Subcutaneous abdominal adipose tissue (tissue), 5 donors: ENCODE measurements at regions not wholly inside any gene's neighbourhood (a gene's known extent, or its start where the extent isn't known, plus 50 kb on each side); places are given as distances from the start of the nearest gene placed in this dataset.
"Not testable (repeated sequence)": the region's sequence is repeated elsewhere in the genome, so short reads cannot be mapped to it uniquely, and the experiment has no call there.

ENCODE experiments used
- H3K27ac ChIP-seq: one replicate; pipeline ENCODE4 v1.7.0; 2013; ENCODE audit warnings: low read depth, mild to moderate bottlenecking, inconsistent platforms, low read length, moderate library complexity
- H3K27me3 ChIP-seq, 5 donors: one replicate each; pipeline ENCODE4 v1.7.0; 2013; ENCODE audit warnings: low read length in 5 of 5, inconsistent platforms in 1 of 5; ENCODE audit not compliant: control insufficient read depth in 5 of 5, insufficient read depth in 4 of 5
- H3K36me3 ChIP-seq, 5 donors: one replicate each; pipeline ENCODE4 v1.7.0; 2013; ENCODE audit warnings: low read length in 5 of 5; ENCODE audit not compliant: control insufficient read depth in 5 of 5, insufficient read depth in 5 of 5
- H3K4me1 ChIP-seq, 5 donors: one replicate each; pipeline ENCODE4 v1.7.0; 2013; ENCODE audit warnings: low read length in 5 of 5, mild to moderate bottlenecking in 3 of 5, moderate library complexity in 1 of 5; ENCODE audit not compliant: control insufficient read depth in 5 of 5, insufficient read depth in 5 of 5
- H3K4me3 ChIP-seq, 5 donors: one replicate each; pipeline ENCODE4 v1.7.0; 2013; ENCODE audit warnings: low read length in 5 of 5, low read depth in 1 of 5
- H3K9ac ChIP-seq, 5 donors: one replicate each; pipeline ENCODE4 v1.7.0; 2013; ENCODE audit warnings: low read length in 5 of 5, mild to moderate bottlenecking in 4 of 5, moderate library complexity in 3 of 5
- H3K9me3 ChIP-seq, 5 donors: one replicate each; pipeline ENCODE4 v1.7.0; 2013; ENCODE audit warnings: low read length in 5 of 5; ENCODE audit not compliant: control insufficient read depth in 5 of 5
- donor health status: healthy.
- donor health status: healthy.
- donor health status: healthy.
- donor health status: healthy.
- donor health status: healthy.

DNA sequence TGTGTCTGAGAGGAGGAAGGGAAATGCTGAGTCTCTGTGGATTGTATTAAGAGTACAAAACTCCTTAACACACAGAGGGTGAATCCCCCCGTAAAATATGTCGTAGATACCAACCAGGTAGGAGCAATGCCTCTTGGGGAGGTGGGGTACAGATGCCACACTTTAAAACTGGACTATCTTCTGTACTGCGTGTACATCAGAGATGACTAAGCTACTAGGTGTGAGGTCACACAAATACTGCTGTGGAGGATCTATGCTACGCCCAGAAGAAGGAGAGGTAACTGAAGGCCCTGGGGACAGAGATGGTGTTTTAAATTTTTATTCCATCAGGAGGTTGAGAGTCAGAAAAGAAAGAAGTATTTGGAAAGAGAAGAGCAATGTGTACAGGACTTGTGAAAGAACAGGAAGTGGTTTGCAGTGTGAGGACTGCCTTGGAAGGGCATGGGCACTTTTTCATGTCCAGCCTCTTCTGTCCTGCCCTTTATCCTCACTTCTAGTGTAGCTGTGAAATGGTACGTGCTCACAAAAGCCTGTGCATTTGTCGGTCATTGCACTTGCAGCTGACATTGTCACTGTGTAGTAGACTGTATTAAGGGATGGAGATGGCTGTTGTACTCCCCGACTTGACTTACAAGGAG, 287.8 kb upstream of the CHRM3 start:
- no peak overlapping the region for H3K4me3 ChIP-seq
- no peaks in the 10 kb centered on the region for H3K36me3 ChIP-seq
- H3K4me1 ChIP-seq: no peaks in the 10 kb centered on the region
- H3K9ac ChIP-seq: no peak overlapping the region
- H3K27me3 ChIP-seq: no peaks in the 10 kb centered on the region
- H3K27ac ChIP-seq: no peak overlapping the region
- peaks cover 0 to 2% (median 0%) of the 10 kb centered on the region in 5 donors for H3K9me3 ChIP-seq

DNA sequence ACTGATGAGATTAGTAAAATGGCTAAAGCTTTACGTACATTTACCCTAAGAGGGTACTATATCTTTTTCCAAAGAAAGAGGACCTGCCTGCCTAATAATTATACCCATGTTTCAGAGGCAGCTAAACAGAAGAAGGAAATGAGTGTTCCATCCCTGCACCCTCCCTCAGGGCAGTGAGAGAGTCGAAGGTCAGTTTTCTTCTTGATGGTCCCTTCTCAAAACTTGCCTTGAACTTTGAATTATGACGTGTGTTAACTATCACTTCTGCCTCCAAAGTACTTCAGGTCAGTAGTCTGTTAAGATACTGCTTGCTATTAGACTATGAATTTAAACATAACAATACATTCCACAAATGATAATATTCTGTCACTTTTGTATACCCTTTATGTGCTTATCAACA, 294.8 kb upstream of the CHRM3 start:
- no peak overlapping the region for H3K27ac ChIP-seq
- no peaks in the 10 kb centered on the region for H3K9me3 ChIP-seq
- no peak overlapping the region for H3K4me3 ChIP-seq
- H3K36me3 ChIP-seq: no peaks in the 10 kb centered on the region
- no peaks in the 10 kb centered on the region for H3K27me3 ChIP-seq
- H3K4me1 ChIP-seq: no peaks in the 10 kb centered on the region
- no peak overlapping the region for H3K9ac ChIP-seq

DNA sequence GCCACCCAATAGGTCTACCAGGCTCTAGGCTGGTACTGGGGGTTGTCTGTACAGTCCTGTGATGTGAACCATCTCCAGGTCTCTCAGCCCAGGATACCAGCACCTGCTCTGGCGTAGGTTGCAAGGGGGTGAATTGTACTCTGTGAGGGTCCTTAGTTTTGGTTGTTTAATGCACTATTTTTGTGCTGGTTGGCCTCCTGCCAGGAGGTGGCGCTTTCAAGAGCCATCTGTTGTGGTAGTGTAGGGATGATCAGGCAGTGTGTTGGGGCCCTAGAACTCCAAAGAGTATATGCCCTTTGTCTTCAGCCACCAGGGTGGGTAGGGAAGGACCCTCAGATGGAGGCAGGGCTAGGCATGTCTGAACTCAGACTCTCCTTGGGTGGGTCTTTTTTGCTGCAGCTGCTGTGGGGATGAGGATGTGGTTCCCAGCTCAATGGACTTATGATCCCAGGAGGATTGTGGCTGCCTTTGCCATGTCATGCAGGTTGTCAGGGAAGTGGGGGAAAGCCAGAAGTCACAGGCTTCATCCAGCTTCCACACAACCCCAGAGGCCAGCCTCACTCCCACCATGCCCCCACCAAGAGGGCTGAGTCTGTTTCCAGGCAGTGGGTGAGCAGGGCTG, 301.8 kb upstream of the CHRM3 start:
- no peak overlapping the region for H3K9ac ChIP-seq
- no peaks in the 10 kb centered on the region for H3K36me3 ChIP-seq
- H3K4me3 ChIP-seq: no peak overlapping the region
- no peaks in the 10 kb centered on the region for H3K27me3 ChIP-seq
- H3K4me1 ChIP-seq: no peaks in the 10 kb centered on the region
- H3K27ac ChIP-seq: no peak overlapping the region
- peaks cover 0 to 2% (median 0%) of the 10 kb centered on the region in 5 donors for H3K9me3 ChIP-seq

DNA sequence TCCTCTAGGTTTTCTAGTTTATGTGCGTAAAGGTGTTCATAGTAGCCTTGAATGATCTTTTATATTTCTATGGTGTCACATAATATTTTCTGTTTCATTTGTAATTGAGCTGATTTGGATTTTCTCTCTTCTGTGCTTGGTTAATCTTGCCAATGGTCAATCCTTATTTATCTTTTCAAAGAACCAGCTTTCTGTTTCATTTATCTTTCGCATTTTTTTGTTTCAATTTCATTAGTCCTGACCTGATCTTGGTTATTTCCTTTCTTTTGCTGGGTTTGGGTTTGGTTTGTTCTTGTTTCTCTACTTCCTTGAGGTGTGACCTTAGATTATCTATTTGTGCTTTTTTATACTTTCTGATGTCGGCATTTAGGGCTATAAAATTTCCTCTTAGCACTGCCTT, 304.4 kb upstream of the CHRM3 start:
- H3K27ac ChIP-seq, H3K36me3 ChIP-seq, H3K4me1 ChIP-seq, H3K9me3 ChIP-seq, H3K9ac ChIP-seq, H3K27me3 ChIP-seq, H3K4me3 ChIP-seq: not testable (repeated sequence)

DNA sequence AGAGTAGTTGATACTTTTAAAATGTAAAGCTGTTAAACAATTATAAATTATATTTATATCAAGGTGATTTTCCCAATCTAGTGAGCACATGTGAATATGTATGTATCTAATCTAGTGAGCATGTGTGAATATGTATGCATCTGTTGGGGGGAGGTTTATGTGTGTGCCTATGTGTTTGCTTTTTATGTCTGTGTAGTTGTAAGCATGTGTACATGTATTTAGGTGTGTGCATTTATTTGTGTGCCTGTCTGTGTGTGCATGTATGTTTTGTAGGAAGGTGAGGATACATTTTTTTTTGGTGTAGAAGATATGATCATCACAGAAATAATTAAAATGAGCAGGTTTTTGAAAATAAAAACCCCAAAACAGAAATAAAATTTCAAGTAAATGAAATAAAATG, 318.9 kb upstream of the CHRM3 start:
- no peaks in the 10 kb centered on the region for H3K27me3 ChIP-seq
- H3K4me1 ChIP-seq: no peaks in the 10 kb centered on the region
- H3K27ac ChIP-seq: no peak overlapping the region
- H3K4me3 ChIP-seq: no peak overlapping the region
- no peaks in the 10 kb centered on the region for H3K36me3 ChIP-seq
- H3K9me3 ChIP-seq: peaks cover 0 to 5% (median 0%) of the 10 kb centered on the region in 5 donors
- H3K9ac ChIP-seq: no peak overlapping the region

DNA sequence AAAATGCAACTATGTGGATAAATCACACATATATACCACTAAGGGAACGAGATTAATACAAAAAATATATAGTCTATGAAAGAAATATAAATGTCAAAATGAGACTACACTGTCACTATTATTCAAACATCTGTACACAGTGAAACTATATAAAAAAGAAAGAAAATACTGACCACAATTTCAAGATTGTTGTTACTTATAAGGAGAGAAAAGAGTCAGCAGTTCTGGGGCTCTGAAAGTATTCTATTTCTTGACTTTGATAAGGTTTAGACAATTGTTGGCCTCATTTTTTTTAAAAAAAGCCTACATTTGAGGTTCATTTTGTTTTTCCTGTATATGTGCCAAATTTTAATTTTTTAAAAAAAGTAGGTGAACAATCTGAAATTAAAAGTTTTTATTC, 319.3 kb upstream of the CHRM3 start:
- Histone ChIP-seq H3K9ac (no peak overlapping the region), H3K36me3 (no peaks in the 10 kb centered on the region), H3K27ac (no peak overlapping the region), H3K4me3 (no peak overlapping the region), H3K27me3 (no peaks in the 10 kb centered on the region), H3K4me1 (no peaks in the 10 kb centered on the region), H3K9me3 (peaks cover 0 to 3% (median 0%) of the 10 kb centered on the region in 5 donors)

DNA sequence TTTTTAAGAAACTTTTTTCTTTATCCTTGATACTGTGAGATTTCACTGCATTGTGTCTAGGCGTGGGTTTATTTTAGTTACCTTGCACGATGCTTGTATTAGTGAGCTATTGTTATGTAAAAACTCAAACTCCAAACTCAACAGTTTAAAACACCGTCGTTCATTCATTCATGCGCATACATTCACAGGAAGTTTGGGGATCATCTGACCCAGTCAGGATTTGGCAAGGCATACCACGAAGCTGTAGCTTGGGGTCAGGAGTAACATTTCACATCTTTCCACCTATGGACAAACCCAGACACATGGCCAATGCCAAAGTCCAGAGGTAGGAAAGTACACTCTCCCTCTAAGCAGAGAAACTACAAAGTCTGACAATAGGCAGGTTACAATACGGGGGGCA, 324.6 kb upstream of the CHRM3 start:
- no peak overlapping the region for H3K27ac ChIP-seq
- H3K27me3 ChIP-seq: no peaks in the 10 kb centered on the region
- H3K36me3 ChIP-seq: no peaks in the 10 kb centered on the region
- H3K4me1 ChIP-seq: no peaks in the 10 kb centered on the region
- no peaks in the 10 kb centered on the region for H3K9me3 ChIP-seq
- H3K9ac ChIP-seq: no peak overlapping the region
- no peak overlapping the region for H3K4me3 ChIP-seq

DNA sequence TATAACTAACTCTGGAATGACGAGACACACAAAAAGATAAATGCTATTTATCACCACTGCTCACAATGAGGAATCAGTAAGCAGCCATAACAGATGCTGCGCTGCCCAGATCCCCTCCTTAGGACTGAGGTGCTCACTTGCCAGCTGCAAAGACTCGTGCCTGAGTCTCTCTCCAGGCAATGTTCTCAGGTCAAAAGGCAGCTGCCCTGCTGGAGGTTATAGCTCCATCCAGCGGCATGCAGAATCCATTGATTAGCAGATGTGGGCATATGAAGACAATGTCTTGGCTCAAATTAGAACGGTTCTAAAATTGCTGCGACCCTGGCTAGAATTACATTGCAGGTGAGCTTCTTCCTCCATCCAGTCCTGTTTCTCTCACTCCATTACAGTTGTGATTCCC, 328.2 kb upstream of the CHRM3 start:
- Histone ChIP-seq H3K27me3 (no peaks in the 10 kb centered on the region), H3K36me3 (no peaks in the 10 kb centered on the region), H3K9ac (no peak overlapping the region), H3K9me3 (peaks cover 0 to 7% (median 2%) of the 10 kb centered on the region in 5 donors), H3K27ac (no peak overlapping the region), H3K4me1 (no peaks in the 10 kb centered on the region), H3K4me3 (no peak overlapping the region)

DNA sequence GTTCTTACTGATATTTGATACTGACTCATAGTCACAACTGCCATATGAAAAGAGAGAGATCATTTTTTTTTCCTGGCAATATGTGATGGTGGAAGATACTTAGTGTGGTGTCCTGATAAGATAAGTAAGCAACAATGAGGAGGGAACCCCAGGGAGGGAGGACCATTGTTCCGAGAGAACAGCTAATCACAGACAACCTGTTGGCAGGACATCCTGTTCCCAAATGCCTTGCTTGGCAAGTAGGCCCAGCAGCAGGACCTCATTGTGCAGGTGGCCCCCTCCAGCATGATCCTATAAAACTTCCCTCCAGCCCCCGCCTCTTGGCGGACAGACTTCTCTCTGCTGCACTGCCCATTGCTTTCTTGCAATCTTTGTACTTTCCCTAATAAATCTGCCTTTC, 329.4 kb upstream of the CHRM3 start:
- Histone ChIP-seq H3K27me3 (no peaks in the 10 kb centered on the region), H3K9ac (no peak overlapping the region), H3K27ac (no peak overlapping the region), H3K36me3 (no peaks in the 10 kb centered on the region), H3K4me1 (no peaks in the 10 kb centered on the region), H3K4me3 (no peak overlapping the region), H3K9me3 (peaks cover 0 to 7% (median 2%) of the 10 kb centered on the region in 5 donors)

DNA sequence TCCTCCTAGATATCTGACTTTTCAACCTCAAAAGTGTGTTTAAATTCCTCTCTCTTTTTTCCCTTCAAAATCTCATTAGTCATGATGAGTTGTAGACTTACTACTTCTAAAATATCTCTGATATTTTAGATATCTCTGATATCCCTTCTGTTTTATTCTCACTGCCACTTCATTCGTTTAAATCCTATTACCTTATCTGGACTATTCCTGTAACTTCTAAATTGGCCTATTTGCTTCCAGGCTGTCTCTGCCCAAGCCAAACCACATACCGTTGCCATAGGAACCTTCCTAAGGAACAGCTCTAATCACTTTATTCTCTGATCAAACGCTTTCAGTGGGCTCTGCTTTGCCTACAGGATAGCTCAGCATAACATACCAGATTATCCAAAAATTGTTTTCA, 333.1 kb upstream of the CHRM3 start:
- peaks cover 0 to 7% (median 2%) of the 10 kb centered on the region in 5 donors for H3K9me3 ChIP-seq
- no peak overlapping the region for H3K27ac ChIP-seq
- no peaks in the 10 kb centered on the region for H3K4me1 ChIP-seq
- H3K4me3 ChIP-seq: no peak overlapping the region
- no peak overlapping the region for H3K9ac ChIP-seq
- no peaks in the 10 kb centered on the region for H3K27me3 ChIP-seq
- no peaks in the 10 kb centered on the region for H3K36me3 ChIP-seq
